ENCODE measurements at regions not wholly inside any gene's neighbourhood (a gene's known extent, or its start where the extent isn't known, plus 50 kb on each side); places are given as distances from the start of the nearest gene placed in this dataset.

GRCh38 chr12:63382930-63383329, 231.9 kb upstream of the AVPR1A start:
- TF ChIP-seq POLR2A (IDR thresholded peaks at IDR 0.05) = no peak
- TF ChIP-seq CTCF (IDR thresholded peaks at IDR 0.05) = no peak

All from transverse colon (tissue), 3 donors.